HCT116 (cell line): ENCODE measurements at regions not wholly inside any gene's neighbourhood (a gene's known extent, or its start where the extent isn't known, plus 50 kb on each side); places are given as distances from the start of the nearest gene placed in this dataset.

Experiments
- ATAC-seq: fragments of 200-7000 bp; cut with Tn5 transposase; 2 replicates; pipeline ENCODE4 v1.9.1; 2020; ENCODE audit warnings: mild to moderate bottlenecking, moderate library complexity
- BruUV-seq: library from RNA; stranded (reverse); fragments of 400-500 nt; replicated peaks from 2 replicates; lab custom pipeline; 2021; lab: Mats Ljungman, UMichigan
- CTCF ChIA-PET: fragments of 300-600 bp; sonication (Branson Sonifier 250); formaldehyde crosslinking; loops from one replicate; lab custom pipeline; 2021; ENCODE audit warnings: antibody characterized with exemption; lab: Charles Lee
- POLR2A ChIA-PET: fragments of 300-600, 350-600 bp; sonication (Branson Sonifier 250); formaldehyde crosslinking; loops from one replicate; lab custom pipeline; 2021; ENCODE audit warnings: antibody characterized with exemption; lab: Charles Lee
- RAD21 ChIA-PET, 2 experiments: fragments of 300-600 bp; sonication (Branson Sonifier 250); formaldehyde crosslinking; loops; one replicate each; lab custom pipeline; 2023; ENCODE audit warnings: low total read pairs in 2 of 2; ENCODE audit not compliant: uncharacterized antibody in 2 of 2, unreplicated experiment in 2 of 2, low non-redundant PET in 1 of 2; lab: Charles Lee
- DNase-seq: peaks from one replicate; pipeline ENCODE4 v3.0.0-alpha.2; 2010; ENCODE audit warnings: low read depth, low spot score
- H2AFZ ChIP-seq: fragments of 200-600 bp; shearing (Covaris generic), sonication (generic); 2 replicates; pipeline ENCODE4 v1.6.1; 2017; ENCODE audit warnings: low read depth, mixed run types, mixed read lengths, antibody characterized with exemption, low read length; ENCODE audit not compliant: poor library complexity, severe bottlenecking
- H3K27ac ChIP-seq: 2 replicates; pipeline ENCODE4 v1.5.1; 2012; ENCODE audit warnings: low read depth, low read length
- H3K27me3 ChIP-seq: fragments of 200-600 bp; sonication (generic); 2 replicates; pipeline ENCODE4 v1.6.1; 2016; ENCODE audit warnings: mixed run types, low read length, mixed read lengths; ENCODE audit not compliant: insufficient read depth
- H3K36me3 ChIP-seq, 2 experiments: fragments of 200-500 bp in 1 of 2; fragments of 200-600 bp in 1 of 2; sonication (Bioruptor generic) in 1 of 2; sonication (generic) in 1 of 2; 2 replicates each; pipeline versions ENCODE4 v1.5.1 to v1.6.1; 2014 to 2016; ENCODE audit warnings: low read length in 2 of 2, inconsistent platforms in 1 of 2, mixed read lengths in 1 of 2, mixed run types in 1 of 2; ENCODE audit not compliant: insufficient read depth in 2 of 2, control insufficient read depth in 1 of 2
- H3K4me1 ChIP-seq, 2 experiments: fragments of 200-600 bp in 1 of 2; sonication (generic) in 1 of 2; 2 replicates each; pipeline versions ENCODE4 v1.5.1 to v1.6.1; 2012 to 2017; ENCODE audit warnings: low read length in 2 of 2, inconsistent platforms in 1 of 2, mild to moderate bottlenecking in 1 of 2, mixed read lengths in 1 of 2, mixed run types in 1 of 2, moderate library complexity in 1 of 2; ENCODE audit not compliant: insufficient read depth in 2 of 2, control insufficient read depth in 1 of 2
- H3K4me2 ChIP-seq: fragments of 200-600 bp; sonication (generic); 2 replicates; pipeline ENCODE4 v1.6.1; 2017; ENCODE audit warnings: mixed run types, low read length, mixed read lengths
- H3K4me3 ChIP-seq, 2 experiments: fragments of 200-600 bp in 1 of 2; sonication (generic) in 1 of 2; replicated peaks in 1 of 2; 2 replicates each; pipeline ENCODE4 v1.5.1; 2011 to 2016; ENCODE audit warnings: low read length in 2 of 2, control low read depth in 1 of 2, low read depth in 1 of 2, mild to moderate bottlenecking in 1 of 2, mixed read lengths in 1 of 2, mixed run types in 1 of 2
- H3K79me2 ChIP-seq: fragments of 200-600 bp; sonication (generic); 2 replicates; pipeline ENCODE4 v1.6.1; 2017; ENCODE audit warnings: mild to moderate bottlenecking, mixed run types, low read length, moderate library complexity, mixed read lengths; ENCODE audit not compliant: insufficient read depth
- H3K9ac ChIP-seq: fragments of 200-600 bp; sonication (generic); 2 replicates; pipeline ENCODE4 v1.6.1; 2016; ENCODE audit warnings: low read length, mixed read lengths
- H3K9me2 ChIP-seq: fragments of 200-600 bp; sonication (generic), shearing (Covaris generic); 2 replicates; pipeline ENCODE4 v1.6.1; 2017; ENCODE audit warnings: mixed run types, mild to moderate bottlenecking, moderate library complexity; ENCODE audit not compliant: insufficient read depth
- H3K9me3 ChIP-seq, 2 experiments: fragments of 200-500 bp in 1 of 2; fragments of 200-600 bp in 1 of 2; sonication (Bioruptor generic) in 1 of 2; sonication (generic) in 1 of 2; 2 replicates each; pipeline ENCODE4 v1.6.1; 2014 to 2017; ENCODE audit warnings: low read length in 2 of 2, mixed read lengths in 2 of 2, inconsistent platforms in 1 of 2, low read depth in 1 of 2, mild to moderate bottlenecking in 1 of 2, mixed run types in 1 of 2, moderate library complexity in 1 of 2; ENCODE audit not compliant: control insufficient read depth in 1 of 2, insufficient read depth in 1 of 2
- H4K20me1 ChIP-seq: fragments of 200-600 bp; sonication (generic), shearing (Covaris generic); 2 replicates; pipeline ENCODE4 v1.6.1; 2017; ENCODE audit warnings: mixed run types, mild to moderate bottlenecking, moderate library complexity; ENCODE audit not compliant: insufficient read depth
- CBX3 ChIP-seq: IDR thresholded peaks from 2 replicates; pipeline ENCODE4 v1.6.1; 2012; ENCODE audit warnings: low read depth
- FOSL1 ChIP-seq: IDR thresholded peaks from 2 replicates; pipeline ENCODE4 v1.6.1; 2012; ENCODE audit warnings: low read depth
- JUND ChIP-seq: IDR thresholded peaks from 2 replicates; pipeline ENCODE4 v1.6.1; 2012
- SIN3A ChIP-seq: IDR thresholded peaks from 2 replicates; pipeline ENCODE4 v1.6.1; 2012; ENCODE audit warnings: low read depth
- YY1 ChIP-seq: IDR thresholded peaks from 2 replicates; pipeline ENCODE4 v1.6.1; 2011; ENCODE audit warnings: low read length, low read depth, moderate library complexity, mild to moderate bottlenecking; ENCODE audit not compliant: insufficient replicate concordance; ENCODE audit errors: extremely low read depth
- ZFX ChIP-seq: fragments of 450-650 bp; IDR thresholded peaks from 2 replicates; pipeline ENCODE4 v1.6.1; 2017
- ZNF274 ChIP-seq: fragments of 200-500 bp; sonication (Bioruptor generic); IDR thresholded peaks from 2 replicates; pipeline ENCODE4 v1.6.1; 2014; ENCODE audit warnings: mild to moderate bottlenecking, low read depth, low read length, inconsistent platforms
- intact Hi-C: fragments of 100-400 bp; cut with micrococcal nuclease; formaldehyde crosslinking; loops from 2 replicates; pipeline ENCODE4 v1.10.0; 2022
- TF ChIP-seq, protein P1 (sequence below), 3 experiments: fragments of 200-600 bp in 1 of 3; sonication (generic) in 1 of 3; IDR thresholded peaks in 2 of 3; conservative IDR thresholded peaks in 1 of 3; 2 replicates each; pipeline ENCODE4 v1.5.1; 2012 to 2017; ENCODE audit warnings: low read depth in 2 of 3, low read length in 2 of 3, antibody characterized with exemption in 1 of 3, borderline replicate concordance in 1 of 3, control low read depth in 1 of 3, mild to moderate bottlenecking in 1 of 3, mixed read lengths in 1 of 3, mixed run types in 1 of 3, moderate library complexity in 1 of 3; ENCODE audit not compliant: insufficient read depth in 1 of 3
- TF ChIP-seq, protein P2 (sequence below): IDR thresholded peaks from 2 replicates; pipeline ENCODE4 v1.6.1; 2012
- TF ChIP-seq, protein P3 (sequence below): IDR thresholded peaks from 2 replicates; pipeline ENCODE4 v1.6.1; 2011; ENCODE audit warnings: mild to moderate bottlenecking, low read length, moderate library complexity; ENCODE audit not compliant: insufficient replicate concordance; ENCODE audit errors: extremely low read depth

DNA sequence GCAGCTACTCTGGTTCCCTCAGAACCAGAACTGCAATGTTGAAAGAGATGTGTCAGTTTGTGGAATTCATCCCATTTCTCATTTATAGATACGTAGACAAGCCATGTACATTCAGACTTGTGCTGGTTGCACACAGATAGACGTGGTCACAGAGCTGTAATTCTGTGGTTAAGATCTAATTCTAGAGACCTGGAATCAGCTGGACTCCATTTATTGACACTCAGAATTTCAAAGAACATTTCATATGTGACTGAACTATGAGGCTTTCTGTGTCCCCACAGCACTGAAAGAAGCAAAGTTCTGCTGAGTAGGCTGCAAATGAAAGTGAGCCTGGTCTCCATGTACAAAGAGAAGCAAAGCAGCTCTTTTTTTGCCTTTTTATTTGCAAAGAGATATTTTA is 220.2 kb upstream of the NAV3 start:
- TF ChIP-seq ZNF274 (no peak), FOSL1 (no peak), SIN3A (no peak), YY1 (no peak), ZFX (no peak), CBX3 (no peak), JUND (no peak)
- TF ChIP-seq, protein P1, sequence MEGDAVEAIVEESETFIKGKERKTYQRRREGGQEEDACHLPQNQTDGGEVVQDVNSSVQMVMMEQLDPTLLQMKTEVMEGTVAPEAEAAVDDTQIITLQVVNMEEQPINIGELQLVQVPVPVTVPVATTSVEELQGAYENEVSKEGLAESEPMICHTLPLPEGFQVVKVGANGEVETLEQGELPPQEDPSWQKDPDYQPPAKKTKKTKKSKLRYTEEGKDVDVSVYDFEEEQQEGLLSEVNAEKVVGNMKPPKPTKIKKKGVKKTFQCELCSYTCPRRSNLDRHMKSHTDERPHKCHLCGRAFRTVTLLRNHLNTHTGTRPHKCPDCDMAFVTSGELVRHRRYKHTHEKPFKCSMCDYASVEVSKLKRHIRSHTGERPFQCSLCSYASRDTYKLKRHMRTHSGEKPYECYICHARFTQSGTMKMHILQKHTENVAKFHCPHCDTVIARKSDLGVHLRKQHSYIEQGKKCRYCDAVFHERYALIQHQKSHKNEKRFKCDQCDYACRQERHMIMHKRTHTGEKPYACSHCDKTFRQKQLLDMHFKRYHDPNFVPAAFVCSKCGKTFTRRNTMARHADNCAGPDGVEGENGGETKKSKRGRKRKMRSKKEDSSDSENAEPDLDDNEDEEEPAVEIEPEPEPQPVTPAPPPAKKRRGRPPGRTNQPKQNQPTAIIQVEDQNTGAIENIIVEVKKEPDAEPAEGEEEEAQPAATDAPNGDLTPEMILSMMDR (IDR thresholded peaks at IDR 0.05 in 2 of 3, conservative IDR thresholded peaks at IDR 0.05 in 1 of 3; ENCODE audit: borderline replicate concordance in 1 of 3, insufficient read depth in 1 of 3, low read depth in 2 of 3, low read length in 2 of 3) = no peak
- TF ChIP-seq, protein P2, sequence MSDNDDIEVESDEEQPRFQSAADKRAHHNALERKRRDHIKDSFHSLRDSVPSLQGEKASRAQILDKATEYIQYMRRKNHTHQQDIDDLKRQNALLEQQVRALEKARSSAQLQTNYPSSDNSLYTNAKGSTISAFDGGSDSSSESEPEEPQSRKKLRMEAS = no peak
- TF ChIP-seq, protein P3, sequence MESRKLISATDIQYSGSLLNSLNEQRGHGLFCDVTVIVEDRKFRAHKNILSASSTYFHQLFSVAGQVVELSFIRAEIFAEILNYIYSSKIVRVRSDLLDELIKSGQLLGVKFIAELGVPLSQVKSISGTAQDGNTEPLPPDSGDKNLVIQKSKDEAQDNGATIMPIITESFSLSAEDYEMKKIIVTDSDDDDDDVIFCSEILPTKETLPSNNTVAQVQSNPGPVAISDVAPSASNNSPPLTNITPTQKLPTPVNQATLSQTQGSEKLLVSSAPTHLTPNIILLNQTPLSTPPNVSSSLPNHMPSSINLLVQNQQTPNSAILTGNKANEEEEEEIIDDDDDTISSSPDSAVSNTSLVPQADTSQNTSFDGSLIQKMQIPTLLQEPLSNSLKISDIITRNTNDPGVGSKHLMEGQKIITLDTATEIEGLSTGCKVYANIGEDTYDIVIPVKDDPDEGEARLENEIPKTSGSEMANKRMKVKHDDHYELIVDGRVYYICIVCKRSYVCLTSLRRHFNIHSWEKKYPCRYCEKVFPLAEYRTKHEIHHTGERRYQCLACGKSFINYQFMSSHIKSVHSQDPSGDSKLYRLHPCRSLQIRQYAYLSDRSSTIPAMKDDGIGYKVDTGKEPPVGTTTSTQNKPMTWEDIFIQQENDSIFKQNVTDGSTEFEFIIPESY = no peak
- TF ChIP-seq, all 23 proteins: peak for 0
- Histone ChIP-seq H3K27me3 (no peaks in the 10 kb centered on the region), H3K36me3 (no peaks in the 10 kb centered on the region), H3K9me3 (no peaks in the 10 kb centered on the region), H3K9ac (no peak overlapping the region), H3K4me2 (no peak overlapping the region), H2AFZ (no peak overlapping the region), H3K4me3 (no peak overlapping the region), H3K27ac (no peak overlapping the region), H3K9me2 (no peaks in the 10 kb centered on the region), H4K20me1 (no peaks in the 10 kb centered on the region), H3K79me2 (no peaks in the 10 kb centered on the region), H3K4me1 (no peaks in the 10 kb centered on the region)
- DNase-seq (no peak), ATAC-seq (no peak)
- CTCF ChIA-PET = no interaction called here
- RAD21 ChIA-PET = no interaction called here
- no TSS peak for BruUV-seq
- POLR2A ChIA-PET = no interaction called here
- intact Hi-C loops = no loop called here
